Caki2 (cell line): ENCODE measurements at regions not wholly inside any gene's neighbourhood (a gene's known extent, or its start where the extent isn't known, plus 50 kb on each side); places are given as distances from the start of the nearest gene placed in this dataset.

Source experiments
- DNase-seq: peaks from one replicate; pipeline ENCODE4 v3.0.0-alpha.2; 2015; ENCODE audit warnings: low read depth
- in situ Hi-C: cut with HindIII; loops from 2 replicates; pipeline ENCODE4 v1.10.0; 2016; ENCODE audit warnings: low sequenced_read_pairs, low pct_unique_long_range_greater_than_20kb, mixed read lengths

GRCh38 chr4:57548856-57549255, 438.7 kb upstream of the IGFBP7 start:
- DNase-seq, result no peak
- in situ Hi-C loops, result no loop called here

GRCh38 chr4:57544811-57545654, 434.8 kb upstream of the IGFBP7 start:
- in situ Hi-C loops, result no loop called here
- no peak for DNase-seq

- DNase-seq, result no peak
- in situ Hi-C loops, result no loop called here
Measured at GRCh38 chr4:57504797-57505530, 394.8 kb upstream of the IGFBP7 start.

- in situ Hi-C loops, result no loop called here
- DNase-seq, result no peak
Measured at GRCh38 chr4:57504139-57504538, 394.0 kb upstream of the IGFBP7 start.

GRCh38 chr4:57501720-57502119, 391.5 kb upstream of the IGFBP7 start:
- peak; percentile 85 for DNase-seq
- in situ Hi-C loops, result no loop called here

GRCh38 chr4:57499786-57500185, 389.6 kb upstream of the IGFBP7 start:
- peak; percentile 43 for DNase-seq
- in situ Hi-C loops, result no loop called here

- in situ Hi-C loops, result no loop called here
- DNase-seq, result no peak
Measured at GRCh38 chr4:57498251-57498650, 388.1 kb upstream of the IGFBP7 start.

GRCh38 chr4:57496697-57497471, 386.7 kb upstream of the IGFBP7 start:
- in situ Hi-C loops, result no loop called here
- DNase-seq, result no peak

GRCh38 chr4:57494821-57495220, 384.6 kb upstream of the IGFBP7 start:
- in situ Hi-C loops, result no loop called here

GRCh38 chr4:57492251-57492878, 382.2 kb upstream of the IGFBP7 start:
- in situ Hi-C loops, result no loop called here
- no peak for DNase-seq

More at GRCh38 chr4:57494821-57495220, 384.6 kb upstream of the IGFBP7 start:
- no peak for DNase-seq

GRCh38 chr4:57491388-57491787, 381.2 kb upstream of the IGFBP7 start:
- no peak for DNase-seq
- in situ Hi-C loops, result no loop called here

- peak; percentile 71 for DNase-seq
- in situ Hi-C loops, result no loop called here
Measured at GRCh38 chr4:57490520-57491255, 380.5 kb upstream of the IGFBP7 start.

GRCh38 chr4:57488366-57489162, 378.4 kb upstream of the IGFBP7 start:
- no peak for DNase-seq
- in situ Hi-C loops, result no loop called here

GRCh38 chr4:57475424-57475823, 365.2 kb upstream of the IGFBP7 start:
- in situ Hi-C loops, result no loop called here

GRCh38 chr4:57465321-57466056, 355.3 kb upstream of the IGFBP7 start:
- in situ Hi-C loops, result no loop called here
- DNase-seq, result no peak

More at GRCh38 chr4:57475424-57475823, 365.2 kb upstream of the IGFBP7 start:
- DNase-seq, result no peak

GRCh38 chr4:57462843-57463242, 352.7 kb upstream of the IGFBP7 start:
- no peak for DNase-seq
- in situ Hi-C loops, result no loop called here
